ENCODE measurements at regions not wholly inside any gene's neighbourhood (a gene's known extent, or its start where the extent isn't known, plus 50 kb on each side); places are given as distances from the start of the nearest gene placed in this dataset.
"Not testable (repeated sequence)": the region's sequence is repeated elsewhere in the genome, so short reads cannot be mapped to it uniquely, and the experiment has no call there.

GRCh38 chr2:89811295-89811694 is 1119.8 kb downstream of the RPIA start:
- Histone ChIP-seq H3K9me3 (ENCODE audit: low read depth, low read length) (no peaks in the 10 kb centered on the region; the same call in 1 of the 2 replicates), H3K36me3 (ENCODE audit: insufficient read depth, low read length) (no peaks in the 10 kb centered on the region), H3K9ac (ENCODE audit: insufficient read length) (no peak overlapping the region), H3K4me3 (no peak overlapping the region), H3K27ac (no peak overlapping the region)
- TF ChIP-seq FOXP2 (optimal IDR thresholded peaks at IDR 0.05; ENCODE audit: control extremely low read depth, extremely low read length, insufficient read depth) (no peak), POLR2AphosphoS5 (IDR thresholded peaks at IDR 0.05; ENCODE audit: borderline replicate concordance, low read depth, low read length) (no peak), EZH2 (IDR thresholded peaks at IDR 0.05) (no peak)
- no peak for DNase-seq (ENCODE audit: low read depth, low spot score)

- not testable (repeated sequence) for DNase-seq (ENCODE audit: low read depth, low spot score); H3K27ac ChIP-seq; H3K36me3 ChIP-seq (ENCODE audit: insufficient read depth, low read length); H3K4me3 ChIP-seq; H3K9me3 ChIP-seq (ENCODE audit: low read depth, low read length); H3K9ac ChIP-seq (ENCODE audit: insufficient read length)
Observed at GRCh38 chr2:89811910-89812309, 1120.4 kb downstream of the RPIA start.

- H3K27ac ChIP-seq; H3K9ac ChIP-seq (ENCODE audit: insufficient read length); H3K4me3 ChIP-seq; H3K9me3 ChIP-seq (ENCODE audit: low read depth, low read length); DNase-seq (ENCODE audit: low read depth, low spot score); H3K36me3 ChIP-seq (ENCODE audit: insufficient read depth, low read length): not testable (repeated sequence)
Observed at GRCh38 chr2:89814359-89814758, 1122.9 kb downstream of the RPIA start.

- peaks cover 19% of the 10 kb centered on the region; the same call in 1 of the 2 replicates for H3K9me3 ChIP-seq (ENCODE audit: low read depth, low read length)
- TF ChIP-seq EZH2 (IDR thresholded peaks at IDR 0.05) = no peak
- TF ChIP-seq FOXP2 (optimal IDR thresholded peaks at IDR 0.05; ENCODE audit: control extremely low read depth, extremely low read length, insufficient read depth) = no peak
- TF ChIP-seq POLR2AphosphoS5 (IDR thresholded peaks at IDR 0.05; ENCODE audit: borderline replicate concordance, low read depth, low read length) = no peak
- H3K9ac ChIP-seq (ENCODE audit: insufficient read length) = no peak overlapping the region
- H3K36me3 ChIP-seq (ENCODE audit: insufficient read depth, low read length) = no peaks in the 10 kb centered on the region
- DNase-seq (ENCODE audit: low read depth, low spot score) = no peak
- H3K4me3 ChIP-seq = no peak overlapping the region
- H3K27ac ChIP-seq = no peak overlapping the region
Observed at GRCh38 chr2:89818873-89819272, 1127.4 kb downstream of the RPIA start.

GRCh38 chr2:89819809-89820208 is 1128.3 kb downstream of the RPIA start:
- DNase-seq (ENCODE audit: low read depth, low spot score) = no peak
- Histone ChIP-seq H3K9me3 (ENCODE audit: low read depth, low read length) (peaks cover 19% of the 10 kb centered on the region; the same call in 1 of the 2 replicates), H3K4me3 (no peak overlapping the region), H3K27ac (no peak overlapping the region), H3K36me3 (ENCODE audit: insufficient read depth, low read length) (no peaks in the 10 kb centered on the region), H3K9ac (ENCODE audit: insufficient read length) (no peak overlapping the region)
- TF ChIP-seq POLR2AphosphoS5 (IDR thresholded peaks at IDR 0.05; ENCODE audit: borderline replicate concordance, low read depth, low read length) = no peak
- TF ChIP-seq EZH2 (IDR thresholded peaks at IDR 0.05) = no peak
- TF ChIP-seq FOXP2 (optimal IDR thresholded peaks at IDR 0.05; ENCODE audit: control extremely low read depth, extremely low read length, insufficient read depth) = no peak

- TF ChIP-seq FOXP2 (optimal IDR thresholded peaks at IDR 0.05; ENCODE audit: control extremely low read depth, extremely low read length, insufficient read depth) = no peak
- no peak for TF ChIP-seq POLR2AphosphoS5 (IDR thresholded peaks at IDR 0.05; ENCODE audit: borderline replicate concordance, low read depth, low read length)
- TF ChIP-seq EZH2 (IDR thresholded peaks at IDR 0.05) = no peak
- H3K9me3 ChIP-seq (ENCODE audit: low read depth, low read length) = peaks cover 19% of the 10 kb centered on the region; the same call in 1 of the 2 replicates
- H3K27ac ChIP-seq = no peak overlapping the region
- H3K9ac ChIP-seq (ENCODE audit: insufficient read length) = no peak overlapping the region
- DNase-seq (ENCODE audit: low read depth, low spot score) = no peak
- no peak overlapping the region for H3K4me3 ChIP-seq
- no peaks in the 10 kb centered on the region for H3K36me3 ChIP-seq (ENCODE audit: insufficient read depth, low read length)
Observed at GRCh38 chr2:89820248-89820647, 1128.8 kb downstream of the RPIA start.

- Histone ChIP-seq H3K9me3 (ENCODE audit: low read depth, low read length) (peaks cover 19% of the 10 kb centered on the region; the same call in 1 of the 2 replicates), H3K4me3 (no peak overlapping the region)
- TF ChIP-seq FOXP2 (optimal IDR thresholded peaks at IDR 0.05; ENCODE audit: control extremely low read depth, extremely low read length, insufficient read depth) (no peak), EZH2 (IDR thresholded peaks at IDR 0.05) (no peak), POLR2AphosphoS5 (IDR thresholded peaks at IDR 0.05; ENCODE audit: borderline replicate concordance, low read depth, low read length) (no peak)
Observed at GRCh38 chr2:89821455-89821945, 1130.0 kb downstream of the RPIA start.

GRCh38 chr2:89822342-89822741 is 1130.9 kb downstream of the RPIA start:
- H3K9me3 ChIP-seq (ENCODE audit: low read depth, low read length) = peaks cover 19% of the 10 kb centered on the region; the same call in 1 of the 2 replicates
- DNase-seq (ENCODE audit: low read depth, low spot score); H3K4me3 ChIP-seq; H3K27ac ChIP-seq; H3K9ac ChIP-seq (ENCODE audit: insufficient read length); H3K36me3 ChIP-seq (ENCODE audit: insufficient read depth, low read length): not testable (repeated sequence)

More at GRCh38 chr2:89821455-89821945, 1130.0 kb downstream of the RPIA start:
- no peak for DNase-seq (ENCODE audit: low read depth, low spot score)
- H3K9ac ChIP-seq (ENCODE audit: insufficient read length) = no peak overlapping the region
- no peak overlapping the region for H3K27ac ChIP-seq
- no peaks in the 10 kb centered on the region for H3K36me3 ChIP-seq (ENCODE audit: insufficient read depth, low read length)

GRCh38 chr2:89823556-89823955 is 1132.1 kb downstream of the RPIA start:
- peaks cover 19% of the 10 kb centered on the region; the same call in 1 of the 2 replicates for H3K9me3 ChIP-seq (ENCODE audit: low read depth, low read length)
- H3K4me3 ChIP-seq = no peak overlapping the region
- TF ChIP-seq EZH2 (IDR thresholded peaks at IDR 0.05) = no peak
- H3K9ac ChIP-seq (ENCODE audit: insufficient read length) = no peak overlapping the region
- H3K27ac ChIP-seq = no peak overlapping the region
- H3K36me3 ChIP-seq (ENCODE audit: insufficient read depth, low read length) = no peaks in the 10 kb centered on the region
- no peak for DNase-seq (ENCODE audit: low read depth, low spot score)

All from SK-N-MC (cell line).